IMR-90 (cell line): ENCODE measurements at regions not wholly inside any gene's neighbourhood (a gene's known extent, or its start where the extent isn't known, plus 50 kb on each side); places are given as distances from the start of the nearest gene placed in this dataset.

ENCODE experiments used
- ATAC-seq: fragments of 200-7000 bp; cut with Tn5 transposase; 2 replicates; pipeline ENCODE4 v1.9.1; 2020; ENCODE audit warnings: low read depth, mild to moderate bottlenecking, moderate library complexity
- BruUV-seq: library from RNA; stranded (reverse); fragments of 400-500 nt; replicated peaks from 2 replicates; lab custom pipeline; 2021; lab: Mats Ljungman, UMichigan
- CTCF ChIA-PET: fragments of 300-600 bp; formaldehyde crosslinking; extraction: SDS; loops from one replicate; lab custom pipeline; 2021; ENCODE audit warnings: antibody characterized with exemption; lab: Yijun Ruan, JAX
- POLR2A ChIA-PET: fragments of 300-600 bp; sonication (Branson Sonifier 250); formaldehyde crosslinking; loops from one replicate; lab custom pipeline; 2022; ENCODE audit warnings: antibody characterized with exemption; ENCODE audit not compliant: unreplicated experiment; lab: Charles Lee
- DNase-seq: peaks from one replicate; pipeline ENCODE4 v3.0.0; 2013
- H2AFZ ChIP-seq: replicated peaks from 2 replicates; pipeline ENCODE3; 2013; ENCODE audit warnings: low read length, mild to moderate bottlenecking; ENCODE audit not compliant: poor library complexity
- H2AK5ac ChIP-seq: 2 replicates; pipeline ENCODE4 v1.6.1; 2013; ENCODE audit warnings: low read depth, low read length, inconsistent platforms
- H2AK9ac ChIP-seq: replicated peaks from 2 replicates; pipeline ENCODE3; 2013; ENCODE audit warnings: mild to moderate bottlenecking, low read depth, low read length, moderate library complexity; ENCODE audit not compliant: poor library complexity
- H2BK120ac ChIP-seq: 2 replicates; pipeline ENCODE4 v1.6.1; 2013; ENCODE audit warnings: low read depth, low read length, inconsistent platforms
- H2BK15ac ChIP-seq: 3 replicates; pipeline ENCODE4 v1.6.1; 2013; ENCODE audit warnings: low read depth, low read length, inconsistent platforms
- H2BK20ac ChIP-seq: 2 replicates; pipeline ENCODE4 v1.6.1; 2013; ENCODE audit warnings: low read depth, mild to moderate bottlenecking, inconsistent platforms, low read length, moderate library complexity
- H2BK5ac ChIP-seq: 2 replicates; pipeline ENCODE4 v1.6.1; 2013; ENCODE audit warnings: mild to moderate bottlenecking, low read depth, low read length, inconsistent platforms; ENCODE audit not compliant: poor library complexity, severe bottlenecking
- H3K14ac ChIP-seq: replicated peaks from 2 replicates; pipeline ENCODE4 v1.6.1; 2013; ENCODE audit warnings: low read depth, low read length, inconsistent platforms
- H3K18ac ChIP-seq: 2 replicates; pipeline ENCODE4 v1.6.1; 2013; ENCODE audit warnings: low read depth, low read length, control low read depth
- H3K23ac ChIP-seq: 2 replicates; pipeline ENCODE4 v1.6.1; 2013; ENCODE audit warnings: low read depth, low read length, inconsistent platforms
- H3K27ac ChIP-seq: 2 replicates; pipeline ENCODE4 v1.5.1; 2013; ENCODE audit warnings: mild to moderate bottlenecking, control low read depth, low read length; ENCODE audit not compliant: insufficient read depth
- H3K27me3 ChIP-seq: 2 replicates; pipeline ENCODE4 v1.6.1; 2013; ENCODE audit warnings: low read length; ENCODE audit not compliant: control insufficient read depth, insufficient read depth
- H3K36me3 ChIP-seq: 2 replicates; pipeline ENCODE4 v1.6.1; 2013; ENCODE audit warnings: low read length, mixed read lengths; ENCODE audit not compliant: control insufficient read depth, insufficient read depth
- H3K4ac ChIP-seq: 2 replicates; pipeline ENCODE4 v1.6.1; 2013; ENCODE audit warnings: low read depth, low read length, inconsistent platforms
- H3K4me1 ChIP-seq: 2 replicates; pipeline ENCODE4 v1.6.1; 2013; ENCODE audit warnings: low read length, mixed read lengths; ENCODE audit not compliant: control insufficient read depth, insufficient read depth
- H3K4me2 ChIP-seq: 2 replicates; pipeline ENCODE4 v1.6.1; 2013; ENCODE audit warnings: low read depth, mild to moderate bottlenecking, control low read depth, low read length, moderate library complexity
- H3K4me3 ChIP-seq: 2 replicates; pipeline ENCODE4 v1.5.1; 2013; ENCODE audit warnings: low read depth, mild to moderate bottlenecking, control low read depth, low read length, moderate library complexity; ENCODE audit not compliant: insufficient read depth
- H3K56ac ChIP-seq: 2 replicates; pipeline ENCODE4 v1.6.1; 2013; ENCODE audit warnings: low read length, inconsistent platforms; ENCODE audit not compliant: insufficient read depth; ENCODE audit errors: extremely low read depth
- H3K79me1 ChIP-seq, 2 experiments: 2 replicates each; pipeline ENCODE4 v1.6.1; 2013; ENCODE audit warnings: low read length in 2 of 2, inconsistent platforms in 1 of 2, low read depth in 1 of 2
- H3K9ac ChIP-seq: 2 replicates; pipeline ENCODE4 v1.6.1; 2013; ENCODE audit warnings: low read depth, low read length, control low read depth
- H3K9me1 ChIP-seq: 2 replicates; pipeline ENCODE4 v1.6.1; 2013; ENCODE audit warnings: low read length, inconsistent platforms; ENCODE audit not compliant: insufficient read depth
- H3K9me3 ChIP-seq: 2 replicates; pipeline ENCODE4 v1.6.1; 2013; ENCODE audit warnings: low read length; ENCODE audit not compliant: control insufficient read depth, insufficient read depth
- H4K20me1 ChIP-seq: 2 replicates; pipeline ENCODE4 v1.6.1; 2013; ENCODE audit warnings: low read length, inconsistent platforms; ENCODE audit not compliant: insufficient read depth
- H4K5ac ChIP-seq: 2 replicates; pipeline ENCODE4 v1.6.1; 2013; ENCODE audit warnings: mild to moderate bottlenecking, low read depth, low read length, control low read depth
- H4K8ac ChIP-seq, 2 experiments: 2 replicates each; pipeline ENCODE4 v1.6.1; 2013; ENCODE audit warnings: low read depth in 2 of 2, low read length in 2 of 2, control low read depth in 1 of 2, inconsistent platforms in 1 of 2
- H4K91ac ChIP-seq: 2 replicates; pipeline ENCODE4 v1.6.1; 2013; ENCODE audit warnings: low read depth, low read length, inconsistent platforms; ENCODE audit not compliant: insufficient read depth
- BHLHE40 ChIP-seq: fragments of 150-350 bp; IDR thresholded peaks from 2 replicates; pipeline ENCODE4 v1.6.1; 2016; ENCODE audit warnings: mild to moderate bottlenecking, low read depth, low read length
- CEBPB ChIP-seq: IDR thresholded peaks from 2 replicates; pipeline ENCODE4 v1.6.1; 2012; ENCODE audit warnings: low read depth, low read length, improper control_type of control experiment
- CHD1 ChIP-seq: IDR thresholded peaks from 2 replicates; pipeline ENCODE4 v1.6.1; 2012; ENCODE audit warnings: low read depth, low read length, improper control_type of control experiment
- FOS ChIP-seq: fragments of 150-350 bp; IDR thresholded peaks from 2 replicates; pipeline ENCODE4 v1.6.1; 2016; ENCODE audit warnings: low read depth, low read length
- RCOR1 ChIP-seq: IDR thresholded peaks from 2 replicates; pipeline ENCODE4 v1.6.1; 2012; ENCODE audit warnings: mild to moderate bottlenecking, low read length, improper control_type of control experiment; ENCODE audit not compliant: insufficient replicate concordance
- RFX5 ChIP-seq: IDR thresholded peaks from 2 replicates; pipeline ENCODE4 v1.8.0; 2012; ENCODE audit warnings: low read depth, mild to moderate bottlenecking, low read length, moderate library complexity
- SMC3 ChIP-seq: fragments of 150-350 bp; IDR thresholded peaks from 2 replicates; pipeline ENCODE4 v1.6.1; 2016; ENCODE audit warnings: low read depth, mild to moderate bottlenecking, antibody characterized with exemption, low read length, moderate library complexity
- WGBS, 2 experiments: methylation state at CpG; one replicate each; pipeline versions ENCODE4 v1.1.5 to v1.1.7; 2013; ENCODE audit warnings: missing lambda C conversion rate in 2 of 2; ENCODE audit not compliant: insufficient read length in 1 of 2; ENCODE audit errors: extremely low coverage in 2 of 2; 5-methylcytosine and 5-hydroxymethylcytosine counted together
- dilution Hi-C: fragments of 300-500 bp; cut with HindIII; formaldehyde crosslinking; loops from one replicate; pipeline ENCODE4 v1.14.3; 2018; ENCODE audit warnings: low sequenced_read_pairs; ENCODE audit not compliant: unreplicated experiment
- in situ Hi-C: fragments of 300-500 bp; cut with MboI; formaldehyde crosslinking; loops from 3 replicates; pipeline ENCODE4 v1.14.3; 2019; ENCODE audit warnings: low sequenced_read_pairs, inconsistent platforms, mixed read lengths
- intact Hi-C: fragments of 100-400 bp; cut with micrococcal nuclease; formaldehyde crosslinking; loops from 2 replicates; pipeline ENCODE4 v1.10.0; 2022
- TF ChIP-seq, protein P1 (sequence below): fragments of 150-350 bp; IDR thresholded peaks from 2 replicates; pipeline ENCODE4 v1.6.1; 2017; ENCODE audit warnings: mild to moderate bottlenecking, antibody characterized with exemption, low read length, low read depth

DNA sequence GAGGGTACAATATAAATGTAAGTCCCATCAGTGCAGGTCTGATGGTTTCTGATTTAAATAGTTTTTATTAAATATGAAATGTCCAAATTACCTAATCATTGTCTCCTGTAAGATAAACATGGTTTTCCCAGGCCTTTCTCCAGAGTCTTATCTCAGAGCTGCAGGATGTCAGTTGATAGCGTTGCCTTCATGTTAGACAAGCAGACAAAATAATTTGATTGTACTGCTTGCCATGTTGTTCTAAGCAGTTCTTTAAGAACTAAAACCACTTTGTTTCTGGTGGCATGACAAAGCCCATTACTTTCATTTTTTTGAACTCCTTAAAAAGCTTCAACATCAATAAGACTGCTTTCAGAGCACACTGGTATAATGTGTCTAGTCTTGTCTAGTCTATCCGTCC is 1073.5 kb downstream of the MAT2B start:
- dilution Hi-C loops (no loop called here), intact Hi-C loops (no loop called here), in situ Hi-C loops (no loop called here)
- DNase-seq (no peak), ATAC-seq (no peak)
- Histone ChIP-seq H3K23ac (no peak overlapping the region), H2BK20ac (no peak overlapping the region), H3K14ac (no peak overlapping the region), H3K4me2 (no peak overlapping the region), H3K79me1 (no peaks in the 10 kb centered on the region), H2AK5ac (no peak overlapping the region), H3K18ac (no peak overlapping the region), H2AFZ (no peak overlapping the region), H3K9ac (no peak overlapping the region), H2BK15ac (no peak overlapping the region), H2AK9ac (no peak overlapping the region), H4K8ac (no peak overlapping the region), H3K27me3 (no peaks in the 10 kb centered on the region), H3K4me1 (no peaks in the 10 kb centered on the region), H2BK5ac (no peak overlapping the region), H4K20me1 (no peaks in the 10 kb centered on the region), H4K91ac (no peak overlapping the region), H3K9me3 (no peaks in the 10 kb centered on the region), H3K4me3 (no peak overlapping the region), H3K9me1 (no peaks in the 10 kb centered on the region), H3K56ac (no peak overlapping the region), H3K36me3 (no peaks in the 10 kb centered on the region), H2BK120ac (no peak overlapping the region), H3K4ac (no peak overlapping the region), H3K27ac (no peak overlapping the region), H4K5ac (no peak overlapping the region)
- no peak for TF ChIP-seq FOS
- TF ChIP-seq, protein P1, sequence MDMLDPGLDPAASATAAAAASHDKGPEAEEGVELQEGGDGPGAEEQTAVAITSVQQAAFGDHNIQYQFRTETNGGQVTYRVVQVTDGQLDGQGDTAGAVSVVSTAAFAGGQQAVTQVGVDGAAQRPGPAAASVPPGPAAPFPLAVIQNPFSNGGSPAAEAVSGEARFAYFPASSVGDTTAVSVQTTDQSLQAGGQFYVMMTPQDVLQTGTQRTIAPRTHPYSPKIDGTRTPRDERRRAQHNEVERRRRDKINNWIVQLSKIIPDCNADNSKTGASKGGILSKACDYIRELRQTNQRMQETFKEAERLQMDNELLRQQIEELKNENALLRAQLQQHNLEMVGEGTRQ = no peak
- no peak for TF ChIP-seq RCOR1
- TF ChIP-seq SMC3 = no peak
- no peak for TF ChIP-seq CHD1
- no peak for TF ChIP-seq BHLHE40
- TF ChIP-seq CEBPB = no peak
- TF ChIP-seq RFX5 = no peak
- WGBS, 2 experiments = no CpG with 5 or more reads among the region's 2 CpGs
- ChIA-PET POLR2A (no interaction called here), CTCF (interaction anchor here (0.5 kb wide), 1 partner anchor 1047 kb away, joined by 4 read pairs; no protein-coding TSS in a partner anchor)
- BruUV-seq = no TSS peak
